Lung (tissue), 11 donors: ENCODE measurements at regions not wholly inside any gene's neighbourhood (a gene's known extent, or its start where the extent isn't known, plus 50 kb on each side); places are given as distances from the start of the nearest gene placed in this dataset.

Experiments used
- ATAC-seq: fragments of 200-7000 bp; cut with Tn5 transposase; one replicate; pipeline ENCODE4 v1.9.1; 2020; ENCODE audit warnings: moderate number of reproducible peaks; ENCODE audit not compliant: insufficient read depth, low FRiP score
- DNase-seq, 3 donors: peaks; one replicate each; pipeline ENCODE4 v3.0.0-alpha.2; 2013 to 2017
- H3K27ac ChIP-seq, 2 donors: one replicate each; pipeline ENCODE4 v1.5.1; 2013; ENCODE audit warnings: mild to moderate bottlenecking in 2 of 2, moderate library complexity in 2 of 2, control low read depth in 1 of 2, inconsistent platforms in 1 of 2, low read depth in 1 of 2, low read length in 1 of 2
- H3K27me3 ChIP-seq, 3 donors: one replicate each; pipeline ENCODE4 v1.5.1; 2013; ENCODE audit warnings: low read length in 2 of 3; ENCODE audit not compliant: control insufficient read depth in 3 of 3, insufficient read depth in 3 of 3
- H3K36me3 ChIP-seq, 4 donors: one replicate each; pipeline ENCODE4 v1.5.1; 2013; ENCODE audit warnings: low read length in 4 of 4, mild to moderate bottlenecking in 1 of 4, moderate library complexity in 1 of 4; ENCODE audit not compliant: control insufficient read depth in 4 of 4, insufficient read depth in 4 of 4
- H3K4me1 ChIP-seq, 5 donors: one replicate each; pipeline ENCODE4 v1.5.1; 2013; ENCODE audit warnings: low read length in 5 of 5, mild to moderate bottlenecking in 2 of 5, moderate library complexity in 1 of 5; ENCODE audit not compliant: control insufficient read depth in 5 of 5, insufficient read depth in 5 of 5
- H3K4me3 ChIP-seq: one replicate; pipeline ENCODE4 v1.5.1; 2013; ENCODE audit warnings: mild to moderate bottlenecking, control low read depth, moderate library complexity
- H3K9ac ChIP-seq, 2 donors: one replicate each; pipeline ENCODE4 v1.5.1; 2013; ENCODE audit warnings: low read length in 2 of 2, control low read depth in 1 of 2; ENCODE audit not compliant: insufficient read depth in 1 of 2
- H3K9me3 ChIP-seq, 4 donors: one replicate each; pipeline ENCODE4 v1.5.1; 2013; ENCODE audit warnings: low read length in 3 of 4, mild to moderate bottlenecking in 1 of 4, moderate library complexity in 1 of 4; ENCODE audit not compliant: control insufficient read depth in 4 of 4, insufficient read depth in 3 of 4
- WGBS, 2 donors: extraction: QIAGEN DNeasy Blood & Tissue Kit; methylation state at CpG; one replicate each; pipeline ENCODE4 v1.1.7; 2013; 5-methylcytosine and 5-hydroxymethylcytosine counted together
- TF ChIP-seq, protein P1 (sequence below): IDR thresholded peaks from 2 replicates; pipeline ENCODE4 v1.5.1; 2012; ENCODE audit warnings: mild to moderate bottlenecking; ENCODE audit errors: control extremely low read depth, extremely low read depth
- donor health status: control.
- donor health status: control.
- donor health status: Bipolar disorder and iron deficiency.
- donor health status: healthy.
- donor health status: DM: yes; HTN: yes; CAD: no.

GRCh38 chr2:121075006-121075551 is 209.9 kb downstream of the TFCP2L1 start:
- Histone ChIP-seq H3K4me3 (no peak overlapping the region), H3K9ac (no peak overlapping the region), H3K4me1 (peaks cover 0 to 18% (median 0%) of the 10 kb centered on the region in 5 donors), H3K36me3 (no peaks in the 10 kb centered on the region), H3K9me3 (no peaks in the 10 kb centered on the region), H3K27me3 (peaks cover 0 to 54% (median 8%) of the 10 kb centered on the region in 3 donors), H3K27ac (no peak overlapping the region)
- ATAC-seq (peak; percentile 56), DNase-seq (peak; percentile 56 to 79 (median 71))
- WGBS, 2 donors: 8 to 11% methylated on average over 14 of the region's 14 CpGs
- TF ChIP-seq, protein P1, sequence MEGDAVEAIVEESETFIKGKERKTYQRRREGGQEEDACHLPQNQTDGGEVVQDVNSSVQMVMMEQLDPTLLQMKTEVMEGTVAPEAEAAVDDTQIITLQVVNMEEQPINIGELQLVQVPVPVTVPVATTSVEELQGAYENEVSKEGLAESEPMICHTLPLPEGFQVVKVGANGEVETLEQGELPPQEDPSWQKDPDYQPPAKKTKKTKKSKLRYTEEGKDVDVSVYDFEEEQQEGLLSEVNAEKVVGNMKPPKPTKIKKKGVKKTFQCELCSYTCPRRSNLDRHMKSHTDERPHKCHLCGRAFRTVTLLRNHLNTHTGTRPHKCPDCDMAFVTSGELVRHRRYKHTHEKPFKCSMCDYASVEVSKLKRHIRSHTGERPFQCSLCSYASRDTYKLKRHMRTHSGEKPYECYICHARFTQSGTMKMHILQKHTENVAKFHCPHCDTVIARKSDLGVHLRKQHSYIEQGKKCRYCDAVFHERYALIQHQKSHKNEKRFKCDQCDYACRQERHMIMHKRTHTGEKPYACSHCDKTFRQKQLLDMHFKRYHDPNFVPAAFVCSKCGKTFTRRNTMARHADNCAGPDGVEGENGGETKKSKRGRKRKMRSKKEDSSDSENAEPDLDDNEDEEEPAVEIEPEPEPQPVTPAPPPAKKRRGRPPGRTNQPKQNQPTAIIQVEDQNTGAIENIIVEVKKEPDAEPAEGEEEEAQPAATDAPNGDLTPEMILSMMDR: no peak

- no peak for ATAC-seq
- no peak overlapping the region for H3K4me3 ChIP-seq
- DNase-seq: no peak
These were observed 209.1 kb downstream of the TFCP2L1 start for GRCh38 chr2:121075641-121076497.

GRCh38 chr2:121076498-121076820 is 208.5 kb downstream of the TFCP2L1 start:
- DNase-seq (no peak), ATAC-seq (no peak)
- Histone ChIP-seq H3K27ac (no peak overlapping the region), H3K36me3 (no peaks in the 10 kb centered on the region), H3K4me1 (peaks cover 0 to 15% (median 0%) of the 10 kb centered on the region in 5 donors), H3K9me3 (no peaks in the 10 kb centered on the region), H3K4me3 (no peak overlapping the region), H3K27me3 (peaks cover 0 to 65% (median 8%) of the 10 kb centered on the region in 3 donors), H3K9ac (no peak overlapping the region)
- WGBS, 2 donors: 22 to 31% methylated on average over 8 of the region's 8 CpGs
- TF ChIP-seq, protein P1: no peak

More at GRCh38 chr2:121075641-121076497, 209.1 kb downstream of the TFCP2L1 start:
- H3K27ac ChIP-seq: no peak overlapping the region
- peaks cover 0 to 16% (median 0%) of the 10 kb centered on the region in 5 donors for H3K4me1 ChIP-seq
- peaks cover 0 to 60% (median 8%) of the 10 kb centered on the region in 3 donors for H3K27me3 ChIP-seq
- H3K9me3 ChIP-seq: no peaks in the 10 kb centered on the region
- TF ChIP-seq, protein P1: no peak
- H3K36me3 ChIP-seq: no peaks in the 10 kb centered on the region
- H3K9ac ChIP-seq: no peak overlapping the region
- WGBS, 2 donors: 14 to 16% methylated on average over 18 to 19 of the region's 19 CpGs
